Stimulated activated CD8-positive, alpha-beta memory T cell treated with anti-CD3 and anti-CD28 coated beads, Interleukin-4, amount 100 ng/mL, for 4 hours (primary cell): ENCODE measurements at regions not wholly inside any gene's neighbourhood (a gene's known extent, or its start where the extent isn't known, plus 50 kb on each side); places are given as distances from the start of the nearest gene placed in this dataset.
"Not testable (repeated sequence)": the region's sequence is repeated elsewhere in the genome, so short reads cannot be mapped to it uniquely, and the experiment has no call there.

Source experiments
- DNase-seq, 2 donors: peaks; one replicate each; pipeline ENCODE4 v3.0.0-alpha.2; 2020; ENCODE audit warnings: low read depth in 2 of 2, low spot score in 1 of 2

DNA sequence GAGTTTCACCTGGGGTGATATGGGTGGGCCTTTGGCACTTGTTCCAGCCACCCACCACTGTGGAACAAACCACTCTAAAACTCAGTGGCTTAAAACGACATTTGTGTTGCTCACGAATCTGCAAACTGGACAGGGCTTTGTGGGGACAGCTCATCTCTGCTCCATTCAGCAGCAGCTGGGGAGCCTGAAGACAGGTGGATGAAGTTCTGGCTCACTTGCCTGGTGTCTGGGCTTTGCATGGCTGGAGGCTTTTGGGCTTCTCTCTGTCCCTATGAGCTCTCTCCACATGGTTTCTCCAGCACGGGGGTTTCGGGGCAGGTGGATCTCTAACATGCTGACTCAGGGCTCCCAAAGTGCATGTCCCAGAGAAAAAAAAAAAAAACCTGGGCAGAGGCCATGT is 93.0 kb upstream of the GLI2 start:
- no peak for DNase-seq

DNA sequence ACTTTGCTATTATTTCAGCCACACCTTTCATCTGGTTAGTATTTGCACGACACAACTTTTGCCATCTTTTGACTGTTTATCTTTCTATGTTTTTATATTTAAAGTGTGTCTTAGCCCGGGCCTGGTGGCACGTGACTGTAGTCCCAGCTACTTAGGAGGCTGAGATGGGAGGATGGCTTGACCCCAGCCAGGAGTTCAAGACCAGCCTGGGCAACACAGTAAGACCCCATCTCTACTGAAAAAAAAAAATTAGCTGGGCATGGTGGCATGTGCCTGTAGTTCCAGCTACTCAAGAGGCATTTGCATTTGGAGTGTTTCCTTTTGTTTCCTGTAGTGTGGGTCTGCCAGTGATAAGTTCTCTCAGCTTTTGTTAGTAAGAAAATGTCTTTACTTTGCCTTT is 88.7 kb upstream of the GLI2 start:
- DNase-seq, result no peak

DNA sequence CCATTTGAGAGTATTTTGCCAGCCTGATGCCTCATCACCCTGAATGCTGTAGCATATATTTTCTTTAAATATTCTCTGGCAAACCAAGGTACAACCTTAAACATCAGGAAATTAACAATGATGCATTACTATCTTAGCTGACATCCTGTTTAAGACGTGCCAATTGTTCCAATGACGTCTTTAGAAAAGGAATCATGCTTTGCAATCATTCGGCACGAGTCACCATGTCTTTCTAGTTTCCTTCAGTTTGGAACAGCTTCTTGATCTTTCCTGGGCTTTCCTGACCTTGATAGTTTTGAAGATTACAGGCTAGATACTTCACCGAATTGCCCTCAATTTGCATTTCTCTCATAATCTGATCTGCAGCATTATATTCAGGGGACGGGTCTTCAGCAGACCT is 88.2 kb upstream of the GLI2 start:
- DNase-seq, result no peak

DNA sequence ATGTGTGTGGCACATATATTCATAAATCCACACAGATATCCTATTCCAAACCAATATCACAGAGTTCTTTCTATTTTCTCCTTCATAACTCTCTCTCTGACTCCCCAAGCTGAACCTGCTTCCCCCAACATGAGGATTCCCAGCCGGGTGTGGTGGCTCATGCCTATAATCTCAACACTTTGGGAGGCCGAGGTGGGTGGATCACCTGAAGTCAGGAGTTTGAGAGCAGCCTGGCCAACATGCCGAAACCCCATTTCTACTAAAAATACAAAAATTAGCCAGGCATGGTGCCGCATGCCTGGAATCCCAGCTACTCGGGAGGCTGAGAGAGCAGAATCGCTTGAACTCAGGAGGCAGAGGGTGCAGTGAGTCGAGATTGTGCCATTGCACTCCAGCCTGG is 86.3 kb upstream of the GLI2 start:
- not testable (repeated sequence) for DNase-seq

DNA sequence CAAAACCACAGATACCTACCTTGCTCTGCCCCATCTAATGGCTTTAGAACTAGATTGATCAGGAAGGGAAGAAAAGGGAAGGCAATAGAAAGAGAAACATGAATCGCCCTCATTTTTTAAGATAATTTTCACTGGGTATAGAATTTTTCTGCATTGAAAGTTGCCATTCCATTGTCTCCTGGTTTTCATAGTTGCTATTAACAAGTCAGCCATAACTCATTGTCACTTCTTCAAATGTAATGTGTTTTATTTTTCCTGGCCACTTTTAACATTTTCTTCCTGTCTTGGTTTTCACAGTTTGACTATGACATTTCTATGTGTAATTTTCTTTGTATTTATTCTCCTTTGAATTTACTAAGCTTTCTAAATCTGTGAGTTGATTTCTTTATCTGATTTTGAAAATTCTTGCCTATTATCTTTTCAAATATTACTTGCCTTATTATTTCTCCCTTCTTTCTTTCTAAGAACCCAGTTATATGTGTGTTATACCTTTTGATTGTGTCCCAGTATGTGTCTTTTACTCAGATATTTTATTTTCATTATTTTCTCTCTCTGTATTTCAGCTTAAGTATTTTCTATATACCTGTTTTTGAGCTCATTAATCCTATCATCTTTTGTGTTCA is 85.5 kb upstream of the GLI2 start:
- no peak for DNase-seq

DNA sequence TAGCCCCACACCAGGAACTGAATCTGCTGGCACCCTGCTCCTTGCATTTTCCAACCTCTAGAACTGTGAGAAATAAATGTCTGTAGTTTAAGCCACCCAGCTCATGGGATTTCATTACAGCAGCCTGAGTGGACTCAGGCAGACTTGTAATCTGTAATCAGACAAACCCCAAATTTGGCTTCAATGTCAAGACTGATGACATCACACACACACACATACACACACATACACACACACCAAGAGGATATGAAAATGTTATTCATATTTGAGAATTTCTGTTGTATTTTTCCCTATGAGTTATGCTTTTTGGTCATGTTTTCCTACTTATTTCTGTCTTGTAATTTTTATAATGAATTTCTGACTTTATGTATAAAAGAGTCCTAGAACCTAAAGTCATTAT is 83.8 kb upstream of the GLI2 start:
- no peak for DNase-seq

DNA sequence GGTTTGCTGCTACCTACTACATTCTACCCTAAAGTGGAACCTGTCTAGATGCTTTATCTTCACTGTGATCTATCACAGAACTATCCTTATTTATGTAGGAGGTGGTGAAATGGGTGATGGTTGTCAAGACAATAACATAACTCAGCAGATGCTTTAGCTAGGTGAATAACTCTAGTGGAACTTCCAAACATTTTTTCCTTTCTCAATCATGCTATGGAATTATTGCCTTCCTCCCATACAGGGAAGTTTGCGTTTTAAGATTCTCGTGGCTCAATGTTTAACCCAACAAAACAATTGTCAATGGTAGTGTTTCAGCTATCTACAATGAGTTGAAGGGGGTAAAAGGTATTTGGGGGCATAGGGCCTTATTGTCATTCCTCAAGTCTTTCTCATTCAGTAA is 82.6 kb upstream of the GLI2 start:
- no peak for DNase-seq

DNA sequence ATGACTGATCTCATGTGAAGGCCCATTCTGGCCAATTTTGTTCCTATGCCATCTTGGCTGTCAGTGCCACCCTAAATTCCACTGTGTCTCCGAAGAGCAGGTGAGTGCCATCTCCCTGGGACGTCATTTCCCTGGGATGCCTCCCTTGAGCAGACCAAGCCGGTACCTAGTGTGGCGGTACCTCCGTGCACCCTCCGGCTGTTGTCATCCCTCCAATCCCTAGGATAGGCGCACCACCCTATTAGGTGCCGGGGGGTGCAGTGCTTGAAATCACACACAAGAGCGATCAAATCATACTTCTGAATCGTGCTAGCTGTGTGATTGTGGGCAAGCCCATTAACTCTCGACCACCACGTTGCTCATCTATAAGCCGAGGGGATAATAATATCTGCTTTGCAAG is 81.8 kb upstream of the GLI2 start:
- DNase-seq, result no peak

DNA sequence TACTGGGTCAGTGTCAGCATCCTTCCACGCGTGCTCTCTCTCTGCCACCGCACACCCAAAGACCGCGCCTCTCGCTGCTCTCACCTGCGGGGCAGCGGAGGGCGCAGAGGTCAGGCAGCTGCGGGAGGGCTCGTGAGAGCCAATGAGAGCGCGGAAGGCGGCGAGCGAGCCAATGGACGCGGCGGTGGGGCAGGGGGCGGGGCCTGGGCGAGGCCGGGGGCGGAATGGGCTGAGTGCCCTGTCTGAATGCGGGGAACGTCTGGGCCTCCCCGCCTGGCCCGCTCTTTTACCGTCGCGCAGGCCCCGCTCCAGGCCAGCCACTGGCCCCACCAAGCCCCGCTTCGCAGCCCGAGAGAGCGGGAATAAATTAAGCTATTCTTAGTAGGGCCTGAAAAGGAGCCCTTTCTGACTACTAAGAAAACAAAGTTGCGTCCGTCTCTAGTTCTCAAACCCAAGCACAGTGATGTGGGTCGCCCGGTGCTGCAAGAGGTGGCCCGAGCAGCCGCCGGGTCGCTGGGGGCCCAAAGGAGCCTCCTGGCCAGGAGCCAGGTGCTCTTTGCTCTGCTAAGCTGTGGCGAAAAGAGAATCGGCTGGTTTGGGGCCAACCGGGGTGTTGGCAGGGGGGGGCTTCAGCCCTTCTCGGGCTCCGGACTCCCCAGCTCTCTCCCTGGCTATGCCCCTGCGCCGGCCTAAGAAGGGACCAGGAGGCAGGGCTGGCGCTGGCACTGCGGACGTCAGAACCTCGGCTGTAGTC is 81.1 kb upstream of the GLI2 start:
- no peak for DNase-seq

DNA sequence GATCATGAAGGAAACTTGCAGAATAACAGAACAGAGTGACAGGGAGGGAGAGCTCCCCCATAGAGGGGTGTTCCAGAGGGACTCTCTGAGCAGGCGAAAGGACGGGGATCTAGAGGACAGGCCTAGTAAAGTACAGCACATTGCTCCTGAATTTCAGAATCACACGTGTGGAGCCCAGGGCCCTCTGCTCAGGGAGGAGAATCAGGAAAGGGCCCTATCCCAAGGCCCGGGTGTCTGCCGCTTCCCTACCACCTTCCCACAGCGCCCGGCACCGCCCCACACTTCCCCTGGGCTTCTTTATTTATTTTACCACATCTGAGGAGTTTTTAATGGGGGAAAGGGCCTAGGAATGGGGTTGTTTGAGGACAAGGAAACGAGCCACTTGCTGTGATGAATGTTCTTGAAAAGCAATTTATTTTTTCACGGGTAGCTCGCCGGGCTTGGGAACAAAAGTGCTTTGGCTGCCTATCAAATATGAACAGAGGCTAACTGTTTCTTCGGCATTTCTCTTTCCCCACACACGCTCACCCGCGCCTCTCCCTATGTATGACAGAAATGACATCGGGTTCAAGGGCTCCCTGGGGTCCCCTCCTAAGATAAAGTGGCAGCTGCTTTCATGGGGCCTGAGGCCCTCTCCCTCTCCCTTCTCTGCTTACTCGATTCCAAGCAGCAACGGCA is 79.3 kb upstream of the GLI2 start:
- no peak for DNase-seq

DNA sequence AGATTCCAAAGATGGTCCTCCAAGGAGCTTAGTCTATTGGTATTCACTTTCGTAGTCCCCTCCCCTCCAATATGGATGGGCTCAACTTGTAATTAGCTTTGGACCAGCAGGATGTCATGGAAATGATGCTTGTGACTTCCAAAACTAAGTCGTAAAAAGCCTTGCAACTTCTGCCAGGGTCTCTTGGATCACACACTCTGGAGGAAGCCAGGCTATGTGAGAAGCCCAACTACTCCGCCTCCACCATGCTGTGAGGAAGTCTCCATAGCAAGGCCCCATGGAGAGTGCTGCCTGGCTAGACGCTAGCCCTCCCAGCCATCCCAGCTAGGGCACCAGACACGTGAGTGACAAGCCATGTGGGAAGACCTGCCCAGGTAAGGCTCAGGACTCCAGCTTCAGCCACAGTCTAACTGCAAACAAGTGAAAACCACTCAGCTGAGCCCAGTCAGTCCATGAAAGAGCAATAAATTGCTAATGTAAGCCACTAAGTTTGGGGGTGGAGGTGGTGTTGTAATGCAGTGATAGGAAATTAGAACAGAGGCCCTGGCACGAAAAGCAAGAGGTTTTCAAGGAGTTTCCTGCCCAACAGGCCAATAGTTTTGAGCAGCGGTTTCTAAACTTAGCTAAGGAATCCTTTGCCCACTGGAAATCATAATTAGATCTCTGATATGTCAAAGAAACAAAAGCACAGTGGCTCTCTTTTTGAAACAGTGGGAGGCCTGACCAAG is 77.5 kb upstream of the GLI2 start:
- no peak for DNase-seq

DNA sequence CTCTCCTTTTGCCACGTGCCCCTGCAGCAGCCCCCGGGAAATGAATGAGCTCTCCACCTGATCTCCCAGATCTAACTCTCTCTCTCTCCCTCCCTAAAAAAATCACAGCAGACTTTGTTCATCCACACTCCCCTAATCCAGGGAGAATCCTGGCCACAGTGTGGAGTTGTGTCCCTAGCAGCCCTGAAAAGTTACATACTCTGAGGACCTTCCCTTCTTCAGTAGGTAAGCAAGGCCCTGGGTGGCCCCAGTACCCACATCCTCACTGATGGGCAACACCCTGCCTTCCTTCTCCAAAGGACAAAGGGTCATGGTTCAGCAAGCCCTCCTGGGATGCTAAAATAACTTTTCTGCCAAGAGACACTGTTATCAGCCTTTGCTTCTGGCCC is 76.9 kb upstream of the GLI2 start:
- DNase-seq, result no peak

DNA sequence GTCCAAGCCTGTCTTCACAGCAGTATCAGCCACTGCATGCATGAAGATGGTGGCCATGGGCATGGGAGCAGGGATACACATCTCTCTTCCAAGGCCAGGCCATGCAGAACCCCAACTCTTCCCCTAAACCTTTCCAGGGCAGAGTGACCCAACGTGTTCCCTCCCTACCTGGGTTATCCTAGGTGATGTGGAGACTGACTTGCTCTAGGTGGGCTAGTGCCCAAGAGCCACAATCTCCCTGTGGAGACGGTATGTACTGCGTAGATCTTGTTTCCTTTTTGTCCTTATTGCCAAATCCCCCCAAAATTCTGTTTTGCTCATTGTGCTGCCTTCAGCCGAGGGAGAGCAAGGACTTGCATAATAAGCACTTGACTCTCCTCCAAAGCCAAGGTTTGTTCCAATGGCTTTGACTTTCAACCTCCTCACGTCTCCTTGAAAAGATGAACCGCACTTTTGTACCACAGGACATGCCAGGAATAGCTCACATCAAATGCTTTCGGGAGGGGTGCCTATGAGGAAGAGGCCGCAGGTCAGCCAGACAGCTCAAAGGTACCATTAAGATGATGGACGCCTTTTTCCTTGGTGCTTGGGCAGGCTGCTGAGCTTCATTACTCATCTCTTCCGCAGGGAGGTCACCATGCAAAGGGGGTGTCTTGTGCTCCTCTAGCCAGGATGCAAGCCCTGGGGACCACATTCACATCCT is 76.2 kb upstream of the GLI2 start:
- no peak for DNase-seq

DNA sequence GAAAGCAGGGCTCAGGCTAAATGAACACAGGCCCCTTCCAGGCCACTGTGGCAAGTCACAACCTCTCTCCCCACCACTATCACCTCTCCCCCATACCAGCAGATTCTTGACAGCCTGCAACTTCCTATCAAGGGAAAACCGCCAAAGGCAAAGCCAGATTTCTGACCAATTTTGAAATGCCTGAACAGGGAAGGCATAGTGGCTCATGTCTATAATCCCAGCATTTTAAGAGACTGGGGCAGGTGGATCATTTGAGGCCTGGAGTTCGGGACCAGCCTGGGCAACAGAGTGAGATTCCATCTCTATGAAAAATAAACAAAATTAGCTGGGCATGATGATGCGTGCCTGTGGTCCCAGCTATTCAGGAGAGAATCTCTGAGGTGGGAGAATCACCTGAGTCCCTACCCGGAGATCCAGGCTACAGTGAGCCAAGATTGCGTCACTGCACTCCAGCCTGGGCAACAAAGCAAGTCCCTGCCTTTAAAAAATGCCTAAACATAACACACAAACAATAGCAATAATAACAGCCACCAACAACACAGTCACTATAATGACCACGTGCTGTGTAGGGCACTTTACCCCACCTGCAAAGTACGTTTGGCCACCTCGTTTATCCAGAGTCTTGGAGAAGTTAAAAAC is 75.5 kb upstream of the GLI2 start:
- DNase-seq, result no peak

DNA sequence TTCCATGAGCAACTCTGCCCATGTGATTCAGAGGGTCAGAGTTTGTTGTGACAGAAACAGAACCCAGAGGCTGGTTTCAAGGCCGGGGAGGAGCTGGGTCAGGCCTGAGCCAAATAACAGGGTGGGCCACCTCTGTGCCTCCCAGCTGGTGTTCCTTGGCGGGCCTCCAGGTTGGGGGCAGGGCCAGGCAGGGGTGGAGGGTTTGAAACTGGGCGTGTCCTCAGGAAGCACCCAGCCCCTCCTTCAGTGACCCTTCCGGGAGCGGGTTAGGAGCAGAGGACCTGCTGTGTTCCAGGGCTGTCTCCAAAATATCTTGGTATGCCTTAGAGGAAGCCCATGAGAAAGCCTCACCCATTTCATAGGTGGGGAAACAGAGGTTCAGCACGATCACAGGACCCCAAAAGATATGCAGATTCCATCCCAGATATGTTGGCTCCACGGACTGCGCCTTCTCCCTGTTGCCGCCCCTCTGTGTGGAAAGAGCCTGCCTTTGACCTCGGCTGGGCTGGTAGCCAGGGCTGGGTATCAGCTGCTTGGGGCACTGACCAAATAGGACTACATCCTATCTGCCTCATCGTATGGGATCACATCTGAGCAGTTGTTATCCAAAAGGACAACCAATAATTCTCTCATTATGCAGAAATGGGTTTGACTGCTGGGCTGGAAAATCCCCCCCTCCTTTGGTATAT is 74.8 kb upstream of the GLI2 start:
- no peak for DNase-seq

DNA sequence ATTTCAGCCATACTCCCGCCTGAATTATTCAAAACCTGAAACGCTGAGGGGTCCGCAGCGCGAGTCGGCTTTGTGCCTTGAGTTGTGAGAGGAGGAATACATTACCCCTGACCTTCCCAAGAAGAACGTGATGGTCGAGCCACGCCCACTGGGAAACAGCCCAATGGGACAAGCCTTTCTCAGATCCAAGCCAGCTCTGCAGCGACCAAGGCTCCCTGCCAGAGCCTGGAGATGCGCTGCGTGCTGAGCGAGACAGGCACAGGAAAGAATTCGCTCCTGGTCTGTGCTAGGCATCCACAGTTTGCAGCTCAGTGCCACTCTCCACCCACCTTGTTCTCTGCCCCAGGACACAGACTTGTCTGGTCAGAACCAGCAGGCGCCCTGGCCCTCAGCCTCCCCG is 74.1 kb upstream of the GLI2 start:
- DNase-seq, result no peak

DNA sequence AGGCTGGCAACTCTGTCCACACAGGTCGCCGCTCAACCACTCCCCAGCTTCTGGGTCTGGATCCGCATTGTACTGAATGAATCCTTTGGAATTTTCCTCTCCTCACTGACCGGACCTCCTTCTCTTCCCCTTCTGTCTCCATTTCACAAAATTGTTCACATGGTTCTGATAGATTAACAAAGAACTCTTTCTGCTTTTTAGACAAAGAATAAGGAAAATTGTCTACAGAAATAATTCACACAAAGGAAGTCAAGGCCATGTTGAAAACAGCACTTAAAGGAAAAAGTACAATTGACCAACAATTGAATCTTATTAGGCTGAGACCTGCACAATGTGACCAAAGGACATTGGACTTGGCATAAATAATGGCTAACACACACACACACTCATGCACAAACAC is 73.6 kb upstream of the GLI2 start:
- no peak for DNase-seq

DNA sequence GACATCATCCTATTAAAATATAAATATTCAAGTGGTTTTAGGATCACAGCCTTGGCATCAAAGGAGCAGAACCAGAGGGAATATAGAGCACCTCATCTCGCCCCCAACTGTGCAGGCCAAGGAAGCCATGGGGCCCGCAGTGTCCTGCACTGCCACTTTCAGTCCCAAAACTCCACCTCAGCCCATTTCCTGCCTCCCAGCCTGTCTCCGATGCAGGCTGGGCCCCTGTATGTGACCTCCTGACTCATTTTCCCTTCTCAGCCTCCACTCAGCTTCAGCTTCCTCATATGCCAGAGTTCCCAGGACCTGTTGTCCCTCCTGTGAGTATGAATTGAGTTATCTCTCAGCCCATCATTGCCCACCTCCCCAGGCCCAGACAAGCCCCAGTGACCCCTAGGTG is 72.9 kb upstream of the GLI2 start:
- no peak for DNase-seq

DNA sequence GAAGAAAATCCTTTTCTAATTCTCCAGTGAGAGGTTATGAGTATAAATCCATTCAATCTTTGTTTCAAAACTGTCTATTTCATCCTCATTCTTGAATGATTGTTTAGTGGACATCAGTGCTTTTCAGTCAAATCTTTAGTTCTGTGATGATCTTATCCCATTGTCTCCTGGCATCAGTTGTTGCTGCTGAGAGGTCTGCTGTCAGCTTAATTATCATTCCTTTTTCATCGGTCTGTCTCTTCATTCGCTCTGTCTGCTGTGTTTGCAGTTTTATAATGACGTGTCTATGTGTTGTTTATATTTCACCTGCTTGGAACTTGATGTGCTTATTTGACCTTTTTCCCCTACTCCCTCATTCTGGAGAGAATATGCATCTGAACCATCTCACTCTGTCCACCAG is 69.2 kb upstream of the GLI2 start:
- no peak for DNase-seq

DNA sequence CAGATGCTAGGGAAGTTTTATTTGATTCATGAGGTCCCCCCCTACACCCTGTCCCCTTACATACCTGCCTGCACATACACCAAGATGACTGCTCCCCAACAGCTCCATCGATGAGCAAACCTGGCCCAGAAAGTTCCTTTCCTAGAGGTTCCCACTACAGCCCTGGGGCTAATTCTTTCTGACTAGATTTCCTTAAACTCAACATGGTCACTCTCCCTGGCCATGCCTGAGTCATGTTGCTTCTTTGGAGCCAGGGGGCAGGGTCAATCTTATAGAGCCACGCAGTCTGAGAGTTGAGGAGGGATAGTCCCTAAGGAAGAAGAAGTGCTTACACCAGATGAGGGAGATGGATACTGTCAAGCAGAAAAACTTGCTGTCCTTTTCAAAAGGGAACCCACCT is 67.7 kb upstream of the GLI2 start:
- no peak for DNase-seq
